ENCODE measurements at regions not wholly inside any gene's neighbourhood (a gene's known extent, or its start where the extent isn't known, plus 50 kb on each side); places are given as distances from the start of the nearest gene placed in this dataset.

GRCh38 chr12:75579552-75579951, 68.1 kb upstream of the KRR1 start:
- no peak for TF ChIP-seq CTCF (IDR thresholded peaks at IDR 0.05; ENCODE audit: low read depth, low read length, missing control alignments)
- in situ Hi-C loops (cut with HindIII; ENCODE audit: low sequenced_read_pairs) = loop anchor here (5.0 kb wide), 1 partner anchor 63 kb away; no protein-coding TSS in a partner anchor
- no peak overlapping the region for H3K4me3 ChIP-seq (ENCODE audit: low read depth, low read length)
- DNase-seq (ENCODE audit: low read depth) = no peak

GRCh38 chr12:75578546-75578945, 67.1 kb upstream of the KRR1 start:
- in situ Hi-C loops (cut with HindIII; ENCODE audit: low sequenced_read_pairs) = loop anchor here (5.0 kb wide), 1 partner anchor 64 kb away; no protein-coding TSS in a partner anchor
- DNase-seq (ENCODE audit: low read depth) = no peak
- H3K4me3 ChIP-seq (ENCODE audit: low read depth, low read length) = no peak overlapping the region
- no peak for TF ChIP-seq CTCF (IDR thresholded peaks at IDR 0.05; ENCODE audit: low read depth, low read length, missing control alignments)

GRCh38 chr12:75577812-75578211, 66.4 kb upstream of the KRR1 start:
- in situ Hi-C loops (cut with HindIII; ENCODE audit: low sequenced_read_pairs) = loop anchor here (5.0 kb wide), 1 partner anchor 64 kb away; no protein-coding TSS in a partner anchor
- no peak for TF ChIP-seq CTCF (IDR thresholded peaks at IDR 0.05; ENCODE audit: low read depth, low read length, missing control alignments)
- no peak overlapping the region for H3K4me3 ChIP-seq (ENCODE audit: low read depth, low read length)
- DNase-seq (ENCODE audit: low read depth) = no peak

GRCh38 chr12:75571656-75572205, 60.3 kb upstream of the KRR1 start:
- DNase-seq (ENCODE audit: low read depth) = no peak

GRCh38 chr12:75571204-75571603, 59.8 kb upstream of the KRR1 start:
- no peak overlapping the region for H3K4me3 ChIP-seq (ENCODE audit: low read depth, low read length)
- no peak for DNase-seq (ENCODE audit: low read depth)
- in situ Hi-C loops (cut with HindIII; ENCODE audit: low sequenced_read_pairs) = no loop called here
- TF ChIP-seq CTCF (IDR thresholded peaks at IDR 0.05; ENCODE audit: low read depth, low read length, missing control alignments) = no peak

More at GRCh38 chr12:75571656-75572205, 60.3 kb upstream of the KRR1 start:
- H3K4me3 ChIP-seq (ENCODE audit: low read depth, low read length) = no peak overlapping the region
- in situ Hi-C loops (cut with HindIII; ENCODE audit: low sequenced_read_pairs) = no loop called here
- no peak for TF ChIP-seq CTCF (IDR thresholded peaks at IDR 0.05; ENCODE audit: low read depth, low read length, missing control alignments)

- no peak overlapping the region for H3K4me3 ChIP-seq (ENCODE audit: low read depth, low read length)
- TF ChIP-seq CTCF (IDR thresholded peaks at IDR 0.05; ENCODE audit: low read depth, low read length, missing control alignments) = no peak
- in situ Hi-C loops (cut with HindIII; ENCODE audit: low sequenced_read_pairs) = no loop called here
- DNase-seq (ENCODE audit: low read depth) = no peak
Observed at GRCh38 chr12:75568801-75569200, 57.4 kb upstream of the KRR1 start.

Data from astrocyte of the cerebellum (primary cell).